PC-9 (cell line): ENCODE measurements at regions not wholly inside any gene's neighbourhood (a gene's known extent, or its start where the extent isn't known, plus 50 kb on each side); places are given as distances from the start of the nearest gene placed in this dataset.

ENCODE experiments used
- CTCF ChIP-seq: fragments of 200-600 bp; sonication (generic); conservative IDR thresholded peaks from 2 replicates; pipeline ENCODE4 v1.6.1; 2017; ENCODE audit warnings: mixed run types, antibody characterized with exemption, mild to moderate bottlenecking, moderate library complexity
- EZH2 ChIP-seq: fragments of 200-600 bp; sonication (generic); IDR thresholded peaks from 2 replicates; pipeline ENCODE4 v1.8.0; 2017; ENCODE audit warnings: antibody characterized with exemption, low read depth

- TF ChIP-seq CTCF (no peak), EZH2 (no peak)
Measured at GRCh38 chrX:45784590-45784989, 583.9 kb upstream of the DIPK2B start.
